Activated T-cell treated with anti-CD3 and anti-CD28 coated beads, Interleukin-2, amount 50 U/mL, for 24 hours (primary cell): ENCODE measurements at regions not wholly inside any gene's neighbourhood (a gene's known extent, or its start where the extent isn't known, plus 50 kb on each side); places are given as distances from the start of the nearest gene placed in this dataset.
"Not testable (repeated sequence)": the region's sequence is repeated elsewhere in the genome, so short reads cannot be mapped to it uniquely, and the experiment has no call there.

Experiments used
- DNase-seq: peaks from one replicate; pipeline ENCODE4 v3.0.0-alpha.2; 2020
- H3K27ac Mint-ChIP-seq: 2 replicates; pipeline ENCODE4 v1.8.0; 2020; ENCODE audit warnings: mild to moderate bottlenecking, mixed read lengths
- H3K27me3 Mint-ChIP-seq: 2 replicates; pipeline ENCODE4 v1.8.0; 2020; ENCODE audit warnings: mixed read lengths
- H3K36me3 Mint-ChIP-seq: 2 replicates; pipeline ENCODE4 v1.8.0; 2020; ENCODE audit warnings: low read depth, mixed read lengths
- H3K4me1 Mint-ChIP-seq: 2 replicates; pipeline ENCODE4 v1.8.0; 2020; ENCODE audit warnings: low read depth, mixed read lengths
- H3K4me3 Mint-ChIP-seq: 2 replicates; pipeline ENCODE4 v1.8.0; 2020; ENCODE audit warnings: mild to moderate bottlenecking, moderate library complexity, mixed read lengths
- H3K9me3 Mint-ChIP-seq: 2 replicates; pipeline ENCODE4 v1.8.0; 2020; ENCODE audit warnings: mixed read lengths

- no peak for DNase-seq
- Mint-ChIP-seq H3K4me3 (no peak overlapping the region), H3K27ac (no peak overlapping the region), H3K4me1 (peaks cover 4% of the 10 kb centered on the region), H3K36me3 (no peaks in the 10 kb centered on the region), H3K9me3 (no peaks in the 10 kb centered on the region), H3K27me3 (peaks cover 7% of the 10 kb centered on the region)
Observed at GRCh38 chr10:21048068-21048467, 151.0 kb upstream of the NEBL start.

- Mint-ChIP-seq H3K36me3 (no peaks in the 10 kb centered on the region), H3K4me1 (peaks cover 4% of the 10 kb centered on the region), H3K27ac (no peak overlapping the region), H3K27me3 (peaks cover 9% of the 10 kb centered on the region), H3K4me3 (no peak overlapping the region), H3K9me3 (no peaks in the 10 kb centered on the region)
- no peak for DNase-seq
Observed at GRCh38 chr10:21047511-21047910, 150.4 kb upstream of the NEBL start.

GRCh38 chr10:21047096-21047495 lies 150.0 kb upstream of the NEBL start:
- H3K27me3 Mint-ChIP-seq = peaks cover 11% of the 10 kb centered on the region
- DNase-seq = no peak
- H3K4me3 Mint-ChIP-seq = no peak overlapping the region
- no peaks in the 10 kb centered on the region for H3K36me3 Mint-ChIP-seq
- no peaks in the 10 kb centered on the region for H3K9me3 Mint-ChIP-seq
- H3K4me1 Mint-ChIP-seq = peaks cover 4% of the 10 kb centered on the region
- H3K27ac Mint-ChIP-seq = no peak overlapping the region

- peaks cover 11% of the 10 kb centered on the region for H3K27me3 Mint-ChIP-seq
- DNase-seq = no peak
- H3K9me3 Mint-ChIP-seq = no peaks in the 10 kb centered on the region
- H3K4me3 Mint-ChIP-seq = no peak overlapping the region
- no peaks in the 10 kb centered on the region for H3K36me3 Mint-ChIP-seq
- no peaks in the 10 kb centered on the region for H3K4me1 Mint-ChIP-seq
- no peak overlapping the region for H3K27ac Mint-ChIP-seq
Observed at GRCh38 chr10:21043044-21043443, 145.9 kb upstream of the NEBL start.

GRCh38 chr10:21042536-21042935 lies 145.4 kb upstream of the NEBL start:
- no peak overlapping the region for H3K27ac Mint-ChIP-seq
- no peaks in the 10 kb centered on the region for H3K4me1 Mint-ChIP-seq
- H3K9me3 Mint-ChIP-seq = no peaks in the 10 kb centered on the region
- H3K4me3 Mint-ChIP-seq = no peak overlapping the region
- DNase-seq = no peak
- H3K36me3 Mint-ChIP-seq = no peaks in the 10 kb centered on the region
- H3K27me3 Mint-ChIP-seq = peaks cover 11% of the 10 kb centered on the region

GRCh38 chr10:21041763-21042458 lies 144.8 kb upstream of the NEBL start:
- Mint-ChIP-seq H3K4me3 (no peak overlapping the region), H3K27me3 (peaks cover 11% of the 10 kb centered on the region), H3K27ac (no peak overlapping the region), H3K9me3 (peaks cover 1% of the 10 kb centered on the region), H3K36me3 (no peaks in the 10 kb centered on the region), H3K4me1 (no peaks in the 10 kb centered on the region)
- DNase-seq = no peak

GRCh38 chr10:21039721-21040120 lies 142.6 kb upstream of the NEBL start:
- Mint-ChIP-seq H3K9me3 (peaks cover 2% of the 10 kb centered on the region), H3K36me3 (no peaks in the 10 kb centered on the region), H3K4me3 (no peak overlapping the region), H3K27ac (no peak overlapping the region), H3K27me3 (peaks cover 6% of the 10 kb centered on the region), H3K4me1 (no peaks in the 10 kb centered on the region)
- no peak for DNase-seq

GRCh38 chr10:21036757-21037156 lies 139.6 kb upstream of the NEBL start:
- H3K36me3 Mint-ChIP-seq = no peaks in the 10 kb centered on the region
- no peak overlapping the region for H3K4me3 Mint-ChIP-seq
- H3K9me3 Mint-ChIP-seq = peaks cover 2% of the 10 kb centered on the region
- no peaks in the 10 kb centered on the region for H3K27me3 Mint-ChIP-seq
- H3K4me1 Mint-ChIP-seq = no peaks in the 10 kb centered on the region
- H3K27ac Mint-ChIP-seq = no peak overlapping the region
- DNase-seq = no peak

GRCh38 chr10:21034770-21035169 lies 137.7 kb upstream of the NEBL start:
- not testable (repeated sequence) for H3K4me1 Mint-ChIP-seq, H3K9me3 Mint-ChIP-seq, H3K4me3 Mint-ChIP-seq, H3K36me3 Mint-ChIP-seq, DNase-seq, H3K27ac Mint-ChIP-seq, H3K27me3 Mint-ChIP-seq

- Mint-ChIP-seq H3K36me3 (no peaks in the 10 kb centered on the region), H3K4me3 (no peak overlapping the region), H3K27me3 (peaks cover 3% of the 10 kb centered on the region)
Observed at GRCh38 chr10:21034241-21034640, 137.1 kb upstream of the NEBL start.

GRCh38 chr10:21032587-21033319 lies 135.6 kb upstream of the NEBL start:
- H3K27me3 Mint-ChIP-seq = peaks cover 3% of the 10 kb centered on the region
- no peak for DNase-seq
- peaks cover 13% of the 10 kb centered on the region for H3K9me3 Mint-ChIP-seq

More at GRCh38 chr10:21034241-21034640, 137.1 kb upstream of the NEBL start:
- Mint-ChIP-seq H3K4me1 (no peaks in the 10 kb centered on the region), H3K27ac (no peak overlapping the region), H3K9me3 (peaks cover 10% of the 10 kb centered on the region)
- DNase-seq = no peak

GRCh38 chr10:21031232-21031795 lies 134.2 kb upstream of the NEBL start:
- no peak for DNase-seq
- Mint-ChIP-seq H3K27ac (no peak overlapping the region), H3K9me3 (peaks cover 11% of the 10 kb centered on the region), H3K4me3 (no peak overlapping the region), H3K27me3 (peaks cover 3% of the 10 kb centered on the region), H3K4me1 (no peaks in the 10 kb centered on the region), H3K36me3 (no peaks in the 10 kb centered on the region)

More at GRCh38 chr10:21032587-21033319, 135.6 kb upstream of the NEBL start:
- H3K27ac Mint-ChIP-seq = no peak overlapping the region
- no peaks in the 10 kb centered on the region for H3K4me1 Mint-ChIP-seq
- no peak overlapping the region for H3K4me3 Mint-ChIP-seq
- H3K36me3 Mint-ChIP-seq = no peaks in the 10 kb centered on the region

- no peak for DNase-seq
Observed at GRCh38 chr10:21030091-21030490, 133.0 kb upstream of the NEBL start.

GRCh38 chr10:21022821-21023220 lies 125.7 kb upstream of the NEBL start:
- Mint-ChIP-seq H3K36me3 (no peaks in the 10 kb centered on the region), H3K9me3 (no peaks in the 10 kb centered on the region), H3K4me1 (no peaks in the 10 kb centered on the region), H3K27me3 (peaks cover 3% of the 10 kb centered on the region), H3K27ac (no peak overlapping the region), H3K4me3 (no peak overlapping the region)
- no peak for DNase-seq

More at GRCh38 chr10:21030091-21030490, 133.0 kb upstream of the NEBL start:
- Mint-ChIP-seq H3K36me3 (no peaks in the 10 kb centered on the region), H3K9me3 (peaks cover 11% of the 10 kb centered on the region), H3K4me3 (no peak overlapping the region), H3K27ac (no peak overlapping the region), H3K4me1 (no peaks in the 10 kb centered on the region), H3K27me3 (peaks cover 3% of the 10 kb centered on the region)
